GM18505 (cell line): ENCODE measurements at regions not wholly inside any gene's neighbourhood (a gene's known extent, or its start where the extent isn't known, plus 50 kb on each side); places are given as distances from the start of the nearest gene placed in this dataset.
A peak's percentile ranks its signal among the peaks of the same experiment; 100 is the strongest.

Experiments used
- ATAC-seq: cut with Tn5 transposase; IDR thresholded peaks from one replicate; pipeline ENCODE4 v1.9.1; 2021; ENCODE audit not compliant: unreplicated experiment
- POLR2A ChIP-seq: IDR thresholded peaks from 4 replicates; pipeline ENCODE4 v1.6.1; 2011; ENCODE audit warnings: borderline replicate concordance; ENCODE audit not compliant: insufficient read depth, insufficient read length; ENCODE audit errors: extremely low read depth

GRCh38 chr11:105466582-105467228 lies 143.2 kb upstream of the GRIA4 start:
- no peak for TF ChIP-seq POLR2A
- ATAC-seq, result no peak

GRCh38 chr11:105458071-105458470 lies 151.8 kb upstream of the GRIA4 start:
- no peak for TF ChIP-seq POLR2A
- ATAC-seq, result no peak

- TF ChIP-seq POLR2A, result no peak
- ATAC-seq, result peak; percentile 59
These were observed 152.9 kb upstream of the GRIA4 start for GRCh38 chr11:105456950-105457349.

DNA sequence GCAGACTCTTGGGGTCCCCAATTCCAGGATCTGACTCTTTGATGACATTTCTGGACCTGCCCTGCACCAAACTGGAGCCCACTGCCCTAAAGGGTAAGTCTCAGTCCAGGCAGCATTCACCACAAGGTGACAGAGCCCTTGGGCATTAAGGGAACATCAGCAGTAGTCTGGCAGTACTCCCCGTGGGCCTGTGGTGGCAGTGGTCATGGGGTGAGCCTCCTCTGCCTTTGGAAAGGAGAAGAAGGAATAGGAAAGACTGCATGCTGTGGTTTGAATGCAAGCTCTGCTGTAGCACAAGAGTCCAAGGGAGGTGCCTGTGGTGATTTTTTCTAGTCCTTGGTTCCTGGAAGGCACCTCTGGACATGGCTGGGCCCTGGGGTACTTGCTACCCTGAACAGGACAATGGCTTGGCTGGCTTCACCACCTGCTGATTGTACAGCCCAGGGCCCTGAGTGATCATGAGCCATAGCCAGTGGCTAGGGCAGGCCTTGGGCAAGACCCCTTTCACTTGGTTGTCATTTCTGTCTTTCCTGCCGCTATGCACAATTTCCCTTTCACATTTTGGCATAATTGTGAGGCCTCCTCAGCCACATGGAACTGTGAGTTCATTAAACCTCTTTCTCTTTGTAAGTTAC lies 160.7 kb upstream of the GRIA4 start:
- ATAC-seq, result no peak

DNA sequence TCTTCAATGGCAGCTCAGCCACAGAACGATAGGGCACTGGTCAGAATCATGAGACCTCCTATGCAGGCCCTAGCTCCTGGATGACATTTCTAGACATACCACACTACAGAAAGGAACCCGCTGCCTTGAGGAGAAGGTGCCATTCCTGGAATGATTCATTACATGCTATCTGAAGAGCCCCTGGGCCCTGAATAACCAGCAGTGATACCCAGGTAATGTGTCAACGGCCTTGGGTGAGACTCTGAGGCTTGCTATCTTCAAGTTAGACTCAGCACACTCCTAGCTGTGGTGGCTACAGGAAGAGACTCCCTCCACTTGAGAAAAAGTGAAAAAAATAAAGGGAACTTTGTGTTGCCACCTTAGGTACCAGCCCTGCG lies 161.2 kb upstream of the GRIA4 start:
- no peak for TF ChIP-seq POLR2A
- ATAC-seq, result no peak

More for the DNA sequence above, 160.7 kb upstream of the GRIA4 start:
- TF ChIP-seq POLR2A, result no peak

DNA sequence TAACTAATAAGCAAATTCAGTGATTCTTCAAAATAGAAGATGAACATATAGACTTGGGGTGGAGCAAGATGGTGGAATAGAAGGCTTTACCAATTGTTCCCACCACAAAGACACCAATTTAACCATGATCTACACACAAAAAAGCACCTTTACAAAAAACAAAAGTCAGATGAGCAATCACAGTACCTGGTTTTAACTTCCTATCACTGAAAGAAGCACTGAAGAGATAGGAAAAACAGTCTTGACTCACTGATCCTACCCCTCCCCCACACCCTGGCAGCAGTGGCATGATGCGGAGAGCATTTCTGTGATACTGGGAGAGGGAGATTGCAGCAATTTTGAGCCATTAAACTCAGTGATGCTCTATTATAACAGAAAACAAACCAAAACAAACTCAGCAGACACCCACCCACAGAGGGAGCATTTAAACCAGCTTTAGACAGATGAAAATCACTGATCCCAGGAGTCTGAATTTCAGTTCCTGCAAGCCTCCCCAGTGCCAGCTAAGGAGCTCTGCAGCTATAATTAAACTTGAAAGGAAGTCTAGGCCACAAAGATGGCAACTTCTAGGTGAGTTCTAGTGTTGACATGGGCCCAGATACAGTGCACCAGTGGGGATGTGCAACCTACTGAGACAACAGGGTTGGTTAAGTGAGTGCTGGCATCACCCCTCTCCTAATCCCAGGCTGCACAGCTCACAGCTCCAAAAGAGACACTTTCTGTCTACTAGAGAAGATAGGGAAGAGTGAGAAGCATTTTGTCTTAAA lies 161.8 kb upstream of the GRIA4 start:
- no peak for TF ChIP-seq POLR2A

DNA sequence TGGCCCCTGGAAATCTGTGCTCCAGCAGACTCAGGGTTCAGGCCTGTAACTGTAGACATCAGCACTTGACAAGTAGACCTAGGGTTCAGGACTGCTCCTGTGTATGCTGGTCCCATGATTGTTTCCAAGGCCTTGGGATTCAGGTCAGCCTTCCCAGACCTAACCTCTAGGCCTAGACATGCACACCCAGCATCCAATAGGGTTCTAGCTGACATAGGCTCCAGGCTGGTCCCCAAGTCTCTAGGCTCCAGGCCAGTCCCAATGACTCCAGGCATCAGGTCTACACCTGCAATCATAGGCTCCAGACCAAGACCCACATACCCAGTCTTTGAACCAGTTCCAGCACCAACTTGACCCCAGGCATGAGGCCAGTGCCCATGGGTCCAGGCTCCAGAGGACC lies 166.2 kb upstream of the GRIA4 start:
- no peak for TF ChIP-seq POLR2A
- ATAC-seq, result no peak

More for the DNA sequence above, 161.8 kb upstream of the GRIA4 start:
- ATAC-seq, result no peak

GRCh38 chr11:105432241-105432995 lies 177.5 kb upstream of the GRIA4 start:
- no peak for TF ChIP-seq POLR2A
- ATAC-seq, result no peak

DNA sequence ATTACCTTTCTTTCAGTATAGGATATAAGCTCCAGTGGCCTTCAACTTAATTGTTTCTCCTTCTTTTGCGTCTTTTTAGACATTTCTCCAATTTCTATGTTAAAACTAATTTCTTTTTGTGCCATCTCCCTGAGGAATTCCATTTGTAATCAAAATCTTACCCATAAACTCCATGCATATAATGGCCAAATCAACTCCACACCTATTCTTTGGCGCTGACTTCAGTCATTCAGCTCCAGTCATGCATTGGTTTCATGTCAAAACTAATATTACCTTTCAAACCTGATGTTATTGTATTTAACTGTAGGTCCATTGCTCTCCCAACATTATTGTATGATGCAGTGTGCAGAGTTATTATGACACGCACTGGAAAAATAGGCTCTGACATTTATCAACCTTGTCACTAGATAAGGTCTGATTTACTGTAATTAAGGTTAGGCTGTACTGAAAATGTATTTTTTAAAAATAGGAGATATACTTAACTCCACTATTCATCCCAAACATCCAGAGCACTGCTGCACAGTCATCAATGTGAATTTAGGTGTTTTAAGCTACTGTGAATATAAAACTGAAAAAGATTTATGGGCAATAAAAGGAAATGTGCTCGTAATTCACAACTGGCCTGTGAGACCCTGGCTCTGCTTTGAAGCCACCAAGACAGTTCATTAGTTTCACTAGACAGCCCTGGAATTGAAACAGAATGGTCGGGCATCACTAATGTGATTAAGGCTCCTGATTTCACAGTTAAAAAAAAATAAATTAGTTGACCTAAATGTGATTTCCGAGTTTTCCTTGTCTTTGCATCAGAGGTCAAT lies 180.6 kb upstream of the GRIA4 start:
- TF ChIP-seq POLR2A, result no peak
- no peak for ATAC-seq

DNA sequence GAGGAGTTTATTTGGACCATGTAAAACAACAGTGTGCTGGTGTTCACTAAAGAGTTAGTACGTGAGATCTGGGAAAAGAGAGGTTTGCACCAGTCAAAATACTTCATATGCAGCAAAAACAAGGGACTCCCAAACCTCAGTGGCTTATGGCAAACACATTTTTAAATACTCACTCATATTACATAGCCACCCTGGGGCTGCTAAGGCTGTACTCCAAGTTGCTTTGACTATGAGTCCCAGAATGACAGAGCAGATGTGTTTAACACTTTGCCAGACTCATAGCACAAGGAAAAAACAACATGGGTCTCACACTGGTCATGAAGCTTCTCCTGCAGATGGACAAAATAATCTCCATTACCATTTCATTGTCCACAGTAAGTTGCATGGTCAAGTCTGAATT lies 202.8 kb upstream of the GRIA4 start:
- no peak for TF ChIP-seq POLR2A
- ATAC-seq, result no peak

DNA sequence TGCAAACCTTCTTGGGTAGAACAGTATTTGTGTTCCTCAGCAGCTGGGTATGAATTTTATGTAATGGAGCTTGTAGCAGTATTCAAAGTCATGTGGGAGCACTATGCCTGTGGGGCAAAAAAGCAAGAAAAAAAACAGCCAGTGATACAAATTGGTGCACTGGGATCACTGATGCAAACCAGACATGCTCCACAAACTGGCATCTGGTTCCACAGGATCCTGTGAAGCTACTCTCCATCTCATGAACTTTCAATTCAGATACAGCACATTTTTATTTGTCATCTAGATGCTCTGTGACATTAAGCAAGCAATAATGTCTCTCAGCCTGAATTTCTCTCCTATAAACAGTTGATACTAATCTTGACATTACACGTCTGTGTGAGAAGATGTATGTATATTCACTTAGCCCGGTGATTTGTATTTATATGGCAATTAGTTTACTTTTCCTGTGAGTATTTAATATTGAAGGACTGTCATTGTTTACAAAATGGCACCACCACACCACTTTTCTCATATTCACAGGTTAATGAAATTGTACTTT lies 208.5 kb upstream of the GRIA4 start:
- TF ChIP-seq POLR2A, result no peak
- ATAC-seq, result no peak

GRCh38 chr11:105399511-105399910 lies 210.4 kb upstream of the GRIA4 start:
- no peak for TF ChIP-seq POLR2A

DNA sequence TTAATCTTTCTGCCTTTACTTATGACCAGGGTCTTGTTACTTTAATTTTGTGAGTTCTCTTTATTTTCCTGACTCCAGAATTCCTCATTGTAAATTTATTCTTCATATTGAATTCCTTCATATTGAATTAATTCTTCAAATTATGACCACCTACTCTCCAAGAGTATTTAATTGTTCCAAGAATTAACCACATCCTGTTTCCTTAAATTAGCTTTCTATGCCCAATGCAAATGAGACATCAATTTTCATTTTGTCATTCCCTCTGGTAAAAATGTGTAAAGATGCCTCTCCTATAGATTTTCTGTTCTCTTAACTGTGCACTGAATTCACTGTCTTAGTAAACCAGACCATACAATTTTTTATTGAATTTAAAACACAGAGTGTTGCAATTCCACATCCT lies 211.2 kb upstream of the GRIA4 start:
- no peak for TF ChIP-seq POLR2A
- ATAC-seq, result no peak

More at GRCh38 chr11:105399511-105399910, 210.4 kb upstream of the GRIA4 start:
- no peak for ATAC-seq

DNA sequence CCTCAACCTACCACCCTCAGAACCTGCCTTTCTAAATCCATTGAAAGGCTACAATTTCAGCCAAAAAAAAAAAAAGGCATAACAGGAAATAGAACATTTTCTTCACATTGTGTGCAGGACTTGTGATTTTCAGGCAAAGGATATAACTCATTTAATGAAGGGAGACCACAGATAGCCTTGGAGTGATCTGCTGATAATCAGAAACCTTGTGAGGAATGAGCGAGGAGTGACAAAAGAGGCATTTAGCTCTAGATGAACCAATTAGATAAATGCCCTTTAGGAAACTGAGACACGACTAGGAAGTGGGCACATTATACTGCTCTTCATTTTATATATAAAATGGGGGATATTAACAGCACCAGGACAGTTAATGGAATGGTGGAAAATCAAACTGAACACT lies 216.5 kb upstream of the GRIA4 start:
- no peak for ATAC-seq
- TF ChIP-seq POLR2A, result no peak
